CD4-positive, alpha-beta T cell treated with Interleukin-15 for 1 hour (primary cell): ENCODE measurements at regions not wholly inside any gene's neighbourhood (a gene's known extent, or its start where the extent isn't known, plus 50 kb on each side); places are given as distances from the start of the nearest gene placed in this dataset.

Experiments
- DNase-seq: peaks from one replicate; pipeline ENCODE4 v3.0.0-alpha.2; 2020

DNA sequence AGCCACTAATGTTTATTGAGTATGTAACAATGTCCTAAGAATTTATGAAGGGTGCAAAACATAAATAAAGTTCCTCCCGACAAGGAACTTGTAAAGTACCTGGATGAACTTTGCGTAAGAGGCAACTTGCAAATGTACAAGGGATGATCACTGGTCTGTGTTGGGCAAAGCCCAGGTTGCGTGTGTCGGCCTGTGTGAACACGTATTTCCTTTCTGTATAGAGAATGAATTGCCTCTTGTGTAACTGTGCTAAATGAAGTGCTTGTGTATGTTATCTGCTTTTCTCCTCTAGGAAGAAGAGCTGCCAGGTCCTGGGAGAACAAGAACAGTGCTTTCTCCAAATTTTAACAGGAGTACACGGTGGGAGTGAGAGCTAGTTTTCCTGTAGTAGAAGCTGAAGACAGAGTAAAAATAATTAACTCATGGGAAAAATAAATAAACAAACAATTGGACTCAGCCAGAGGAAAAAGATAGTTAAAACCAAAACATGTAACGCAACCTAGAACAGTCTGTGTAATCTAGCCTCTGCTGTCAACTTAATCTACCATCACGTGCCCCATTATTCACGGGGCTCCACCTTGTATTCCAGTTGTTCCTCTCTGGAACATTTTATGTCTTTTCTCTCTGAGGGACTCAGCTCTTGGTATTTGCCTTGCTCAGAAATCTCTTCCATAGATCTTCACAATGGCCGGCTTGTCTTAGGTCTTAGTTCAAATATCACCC lies 83.7 kb upstream of the RASGRP1 start:
- no peak for DNase-seq

DNA sequence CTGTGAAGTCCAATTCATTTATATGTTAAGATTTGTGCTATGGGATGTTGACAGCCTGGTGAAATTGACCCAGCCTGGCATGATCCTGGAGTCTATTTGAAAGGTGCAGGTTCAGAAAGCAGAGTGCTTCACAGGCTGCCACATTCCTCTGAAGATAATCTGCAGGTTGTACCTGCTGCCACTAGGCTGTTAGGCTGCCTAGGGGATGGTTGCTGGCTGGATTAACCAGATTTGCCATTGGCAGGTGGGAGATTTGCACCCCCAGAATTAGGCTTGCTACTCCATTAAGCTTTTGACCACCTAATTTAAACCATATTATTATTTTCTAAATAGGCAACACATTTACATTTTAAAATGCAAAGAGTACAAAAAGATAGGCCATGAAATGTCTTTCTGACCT lies 85.8 kb upstream of the RASGRP1 start:
- no peak for DNase-seq

DNA sequence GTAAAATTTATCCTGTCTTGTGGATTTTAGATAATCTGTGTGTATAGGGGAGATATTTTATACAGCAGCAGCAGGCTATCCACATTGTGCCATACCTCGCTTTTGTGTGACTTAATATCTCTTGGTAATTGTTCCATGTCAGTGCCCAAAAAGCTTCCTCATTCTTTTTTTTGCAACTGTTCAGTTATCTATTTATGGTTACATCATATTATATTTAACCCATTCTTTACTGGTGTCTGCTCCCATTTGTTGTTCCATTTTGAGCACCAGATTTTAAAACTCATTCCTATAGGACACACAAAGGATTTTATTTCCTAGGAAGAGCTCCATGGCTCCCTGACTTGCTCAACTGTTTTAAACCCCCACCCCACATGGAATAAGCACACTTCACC lies 86.3 kb upstream of the RASGRP1 start:
- DNase-seq = no peak

DNA sequence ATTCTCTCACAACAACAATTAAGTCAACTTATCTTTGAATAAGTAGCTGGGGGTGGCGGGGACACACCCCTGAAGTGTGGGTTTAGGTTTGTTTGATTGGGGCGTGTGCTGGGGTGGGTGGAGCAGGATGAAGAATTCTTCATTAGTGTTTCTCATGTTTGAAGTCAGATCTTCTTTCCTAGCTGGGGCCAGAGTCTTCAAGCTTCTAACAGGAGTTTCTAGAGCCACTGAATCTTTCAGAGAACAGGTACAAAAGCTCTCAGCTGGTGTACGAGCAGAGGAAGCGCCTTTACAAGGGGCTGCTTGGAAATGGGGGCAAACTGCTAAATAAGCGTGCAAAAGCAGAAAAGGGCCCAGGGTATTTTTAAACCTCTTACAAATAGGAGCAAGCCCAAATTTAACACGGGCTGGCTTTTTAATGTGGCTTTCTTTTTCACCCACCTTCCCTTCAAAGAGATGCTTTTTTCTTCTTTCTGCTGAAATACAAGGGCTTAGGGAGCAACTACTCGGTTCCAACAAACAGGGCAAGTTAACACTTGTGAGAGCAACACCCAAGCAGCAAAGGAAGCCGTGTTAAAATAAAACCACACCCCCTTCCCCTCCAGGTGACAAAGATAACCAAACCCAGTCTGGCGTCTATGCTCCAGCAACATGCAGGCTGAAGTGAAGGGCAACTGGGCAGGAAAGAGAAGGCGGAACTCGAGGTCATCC lies 86.9 kb upstream of the RASGRP1 start:
- peak; percentile 68 for DNase-seq

DNA sequence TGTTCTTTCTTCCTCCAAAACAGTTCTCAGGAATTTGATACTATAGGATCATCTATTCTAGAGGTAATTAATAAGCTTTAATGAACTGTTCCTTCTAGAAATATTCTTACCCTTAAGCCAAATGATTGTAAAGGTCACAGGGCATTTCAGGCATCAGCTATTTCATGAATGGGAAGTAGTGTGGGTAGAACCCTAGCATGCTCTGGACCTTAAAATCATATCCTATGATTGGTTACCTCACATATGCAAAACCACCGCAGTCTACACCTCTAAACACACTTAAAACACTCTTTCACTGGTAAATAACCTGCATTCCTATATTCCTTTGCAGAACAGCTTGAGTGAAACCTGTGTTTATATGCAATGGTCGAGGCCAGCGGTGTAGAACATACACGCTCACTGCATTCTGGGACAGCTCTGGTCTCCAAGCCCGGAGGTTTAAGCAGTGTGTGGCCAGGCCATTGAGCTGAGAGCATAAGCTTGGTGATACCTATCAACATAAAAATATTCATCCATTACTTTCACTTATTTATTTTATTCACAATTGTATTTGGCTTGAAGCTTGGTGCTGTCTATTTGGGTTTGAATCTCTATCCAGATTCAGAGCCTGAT lies 87.7 kb upstream of the RASGRP1 start:
- DNase-seq = no peak

DNA sequence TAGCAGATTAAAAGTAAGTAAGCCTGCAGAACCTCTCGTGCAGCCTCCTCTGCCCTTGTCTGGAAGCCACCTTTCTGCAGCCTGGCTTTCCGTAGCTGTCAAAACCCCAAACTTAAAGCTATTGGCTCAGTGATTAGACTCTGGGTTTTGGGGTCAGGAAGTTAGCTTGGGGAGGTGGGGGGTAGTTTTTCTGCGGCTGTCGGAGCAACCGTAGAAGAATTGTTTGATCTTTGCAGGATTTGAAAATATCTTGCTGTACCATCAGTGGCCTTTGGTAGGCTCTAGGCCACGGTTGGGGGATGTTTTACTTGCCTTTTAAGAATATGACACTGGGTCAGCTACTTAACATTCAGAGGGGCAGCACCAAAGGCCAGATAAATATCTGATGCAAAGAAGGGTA lies 88.4 kb upstream of the RASGRP1 start:
- peak; percentile 79 for DNase-seq

DNA sequence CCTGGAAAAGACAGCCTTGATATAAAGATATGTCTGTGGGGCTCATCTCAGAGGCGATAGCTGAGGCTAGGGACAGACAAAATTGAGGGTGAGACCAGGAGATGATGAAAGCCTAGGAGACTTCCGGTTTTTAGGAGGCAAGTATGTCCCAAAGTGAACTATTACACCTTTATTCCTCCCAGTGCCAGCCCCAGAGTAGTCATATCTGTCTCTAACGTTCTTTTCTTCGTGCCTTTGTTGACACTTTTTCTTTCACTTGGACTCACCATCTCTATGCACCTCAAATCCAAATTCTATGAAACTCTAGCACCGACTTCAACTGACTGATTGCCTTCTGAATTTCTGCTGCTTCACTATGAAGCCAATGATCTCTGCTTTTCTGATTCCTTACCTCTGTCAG lies 93.8 kb upstream of the RASGRP1 start:
- DNase-seq = no peak

DNA sequence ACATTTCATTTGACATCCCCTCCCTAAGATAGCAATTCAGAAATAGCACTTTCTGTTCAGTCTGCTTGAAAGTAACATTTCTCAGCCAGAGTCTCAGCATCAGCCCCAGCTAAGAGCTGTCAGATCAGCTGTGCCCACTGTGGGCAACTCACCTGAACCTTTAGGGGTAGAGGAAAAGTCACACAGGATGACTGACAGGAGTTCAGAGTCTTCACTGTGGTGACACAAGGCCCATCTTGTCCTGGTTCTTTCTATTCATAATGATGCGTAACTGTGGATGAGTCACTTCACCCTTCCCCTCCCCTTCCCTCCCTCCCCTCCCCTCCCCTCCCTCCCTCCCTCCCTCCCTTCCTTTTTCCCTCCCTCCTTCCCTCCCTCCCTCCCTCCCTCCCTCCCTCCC lies 96.1 kb upstream of the RASGRP1 start:
- DNase-seq = no peak

DNA sequence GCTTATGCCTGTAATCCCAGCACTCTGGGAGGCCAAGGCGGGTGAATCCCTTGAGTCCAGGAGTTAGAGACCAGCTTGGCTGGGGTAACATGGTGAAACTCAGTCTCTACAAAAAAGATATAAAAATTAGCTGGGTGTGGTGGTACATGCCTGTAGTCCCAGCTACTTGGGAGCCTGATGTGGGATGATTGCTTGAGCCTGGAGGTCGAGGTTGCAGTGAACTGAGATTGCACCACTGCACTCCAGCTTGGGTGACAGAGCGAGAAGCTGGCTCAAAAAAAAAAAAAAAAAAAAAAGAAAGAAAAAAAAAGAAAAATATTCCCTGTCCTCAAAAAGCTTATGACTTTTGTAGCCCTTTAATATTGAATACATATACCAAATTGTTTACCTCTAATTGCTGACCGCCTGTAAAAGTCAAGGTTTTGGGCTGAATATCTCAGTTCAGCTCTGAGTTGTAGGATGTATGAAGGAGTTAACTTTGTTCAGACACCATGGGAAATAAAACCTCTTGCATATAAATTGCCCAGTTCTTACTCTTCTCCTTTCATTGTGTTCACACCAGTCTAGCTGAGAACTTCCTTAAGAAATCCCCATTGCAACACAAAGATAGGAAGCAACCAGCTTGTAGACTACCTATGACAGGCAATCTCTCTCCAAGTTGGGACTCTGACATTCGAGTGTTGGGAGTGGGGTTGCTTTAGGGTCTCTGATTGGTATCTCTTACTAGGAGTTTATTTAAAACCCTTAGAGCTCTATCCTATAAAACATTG lies 97.6 kb upstream of the RASGRP1 start:
- DNase-seq = no peak

DNA sequence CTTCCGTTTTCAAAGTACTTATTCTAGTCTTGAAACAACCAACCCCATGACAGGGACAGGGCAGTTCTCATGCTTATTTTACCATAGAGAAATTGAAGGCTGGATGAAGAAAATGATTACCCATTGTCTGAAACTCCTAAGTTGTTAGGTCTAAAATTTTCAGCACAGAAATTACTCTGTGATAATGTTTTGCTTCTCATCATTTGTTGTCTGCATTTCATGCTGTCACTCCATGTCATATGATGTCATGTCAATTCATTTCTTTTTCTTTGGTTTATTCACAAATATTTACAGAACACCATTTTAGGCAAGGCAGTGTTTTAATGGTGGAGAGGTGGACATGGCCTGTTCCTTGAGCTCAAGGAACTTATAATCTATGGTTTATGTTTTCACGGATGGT lies 98.2 kb upstream of the RASGRP1 start:
- DNase-seq = no peak

DNA sequence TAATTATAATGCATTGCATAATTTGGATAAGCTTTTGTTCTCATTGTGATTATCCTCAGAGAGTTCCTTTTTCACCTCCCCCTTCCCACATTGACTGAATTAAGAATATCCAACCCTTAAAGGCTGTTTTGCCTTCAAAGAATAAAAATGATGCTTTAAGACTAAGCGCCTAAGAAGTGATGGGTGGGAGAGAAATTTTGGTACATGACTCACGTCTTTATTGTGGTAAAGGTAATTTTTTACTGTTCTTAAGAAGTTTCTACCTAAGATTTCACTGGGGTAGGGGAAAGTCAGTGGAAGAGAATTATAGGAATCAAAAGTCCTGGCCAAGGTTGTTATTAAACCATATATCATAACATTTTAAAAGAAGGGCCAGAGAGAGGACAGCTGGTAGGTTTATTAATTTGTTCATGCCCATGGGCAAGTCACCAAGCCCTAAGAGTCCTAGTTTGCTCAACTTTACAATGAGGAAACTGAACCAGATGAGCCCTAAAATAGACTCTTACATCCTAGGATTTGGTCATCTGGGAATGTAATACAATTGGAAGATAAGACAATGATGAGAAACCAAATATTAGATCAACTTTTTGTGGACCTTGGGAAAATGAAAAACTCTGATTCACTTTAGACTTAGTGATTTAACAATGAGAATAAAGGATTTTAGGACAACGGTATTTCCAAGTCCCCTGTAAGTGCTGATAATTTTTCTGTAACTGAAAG lies 101.1 kb upstream of the RASGRP1 start:
- no peak for DNase-seq

DNA sequence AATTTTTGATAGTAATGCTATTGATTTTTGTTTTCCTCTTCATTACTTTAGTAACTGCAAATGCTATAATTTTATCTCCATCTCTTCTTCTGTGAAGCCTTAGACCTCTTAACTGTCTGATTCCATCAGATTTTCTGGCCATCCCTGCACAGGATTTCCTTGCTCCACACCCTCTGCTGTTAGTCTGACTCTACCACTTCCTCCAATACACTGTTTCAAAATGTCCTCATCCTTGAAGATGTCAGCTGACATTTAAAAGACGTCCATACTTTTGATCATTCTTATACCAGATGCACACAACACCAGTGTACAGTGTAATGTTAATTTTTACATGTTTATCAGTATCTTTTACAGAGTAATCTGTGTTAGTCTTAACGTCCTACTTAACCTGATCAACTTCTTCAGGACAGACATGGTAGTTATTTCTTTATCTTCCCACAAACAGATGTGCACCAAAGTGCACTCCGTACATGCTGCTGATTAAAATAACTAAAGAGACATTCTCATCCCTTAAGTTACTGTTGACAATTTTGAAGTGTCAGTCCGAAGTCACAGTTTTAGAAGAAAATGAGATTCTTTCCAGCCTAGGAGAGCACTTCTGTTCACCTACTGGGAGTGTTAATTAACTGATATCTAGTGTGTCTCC lies 102.4 kb upstream of the RASGRP1 start:
- no peak for DNase-seq

DNA sequence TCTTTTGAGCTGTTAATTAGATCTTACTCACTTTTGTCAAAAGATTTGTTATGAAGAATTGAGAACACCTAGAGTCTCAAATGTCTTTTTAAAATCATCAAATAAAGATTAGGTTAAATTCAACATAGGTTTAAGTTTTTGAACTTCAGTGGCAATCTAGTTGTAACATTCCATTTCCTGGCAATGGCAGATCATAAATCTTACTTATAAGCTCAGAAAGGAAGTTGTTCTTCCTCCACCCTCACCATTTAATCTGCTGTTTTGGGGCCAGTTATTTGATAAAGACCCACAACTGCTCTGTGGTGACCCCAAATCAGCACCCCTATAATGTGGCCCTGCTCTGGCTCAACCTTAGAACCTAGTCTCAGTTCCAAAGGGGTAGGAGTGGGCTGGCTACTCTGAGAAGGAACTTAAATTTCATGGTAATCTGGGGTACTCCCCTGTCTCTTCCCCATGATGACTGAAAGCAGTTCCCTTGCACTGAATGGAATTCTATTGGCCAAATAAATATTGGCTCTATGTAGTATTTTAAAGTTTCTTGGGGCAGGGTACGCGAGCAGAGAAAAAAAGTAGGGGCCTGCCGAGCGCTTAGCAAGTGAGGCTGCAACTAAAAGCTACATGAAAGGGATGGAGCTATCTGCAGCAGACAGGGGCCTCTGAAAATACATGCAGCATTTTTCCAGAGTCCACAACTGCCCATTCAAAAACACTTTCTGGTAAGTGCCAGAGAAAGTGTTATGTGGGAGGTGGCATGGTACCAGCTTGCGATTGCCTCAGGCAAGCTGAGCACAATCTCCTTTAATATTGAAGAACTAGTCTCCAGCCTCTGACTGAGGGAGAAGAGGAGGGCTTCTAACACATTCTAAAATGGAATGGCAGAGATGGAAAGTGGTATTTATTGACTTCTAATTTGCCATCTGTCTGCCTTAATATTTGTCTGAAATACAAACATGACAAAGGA lies 103.6 kb upstream of the RASGRP1 start:
- DNase-seq = no peak

DNA sequence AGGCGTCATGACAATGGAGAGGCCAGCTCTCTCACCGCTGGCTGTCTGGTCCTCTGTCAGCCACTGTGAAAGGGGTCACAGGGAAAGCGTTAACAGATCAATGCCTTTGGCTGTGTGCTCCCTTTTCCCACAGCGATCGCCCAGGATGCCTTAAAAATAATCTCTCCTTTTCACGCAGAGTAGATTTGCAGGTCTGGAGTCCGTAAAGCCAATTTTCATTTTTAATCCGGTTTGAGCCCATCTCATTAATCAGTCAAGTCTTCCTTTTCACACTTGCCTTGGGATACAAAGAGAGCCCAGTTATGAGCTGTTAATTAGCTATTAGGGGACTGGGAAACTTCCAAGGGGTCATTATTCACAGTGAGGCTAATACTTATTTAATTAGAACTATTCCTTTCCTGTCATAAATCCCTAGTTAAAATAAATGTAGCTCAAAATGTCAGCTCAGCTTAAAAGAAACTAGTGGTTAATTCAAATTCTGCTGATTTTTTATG lies 104.3 kb upstream of the RASGRP1 start:
- no peak for DNase-seq

DNA sequence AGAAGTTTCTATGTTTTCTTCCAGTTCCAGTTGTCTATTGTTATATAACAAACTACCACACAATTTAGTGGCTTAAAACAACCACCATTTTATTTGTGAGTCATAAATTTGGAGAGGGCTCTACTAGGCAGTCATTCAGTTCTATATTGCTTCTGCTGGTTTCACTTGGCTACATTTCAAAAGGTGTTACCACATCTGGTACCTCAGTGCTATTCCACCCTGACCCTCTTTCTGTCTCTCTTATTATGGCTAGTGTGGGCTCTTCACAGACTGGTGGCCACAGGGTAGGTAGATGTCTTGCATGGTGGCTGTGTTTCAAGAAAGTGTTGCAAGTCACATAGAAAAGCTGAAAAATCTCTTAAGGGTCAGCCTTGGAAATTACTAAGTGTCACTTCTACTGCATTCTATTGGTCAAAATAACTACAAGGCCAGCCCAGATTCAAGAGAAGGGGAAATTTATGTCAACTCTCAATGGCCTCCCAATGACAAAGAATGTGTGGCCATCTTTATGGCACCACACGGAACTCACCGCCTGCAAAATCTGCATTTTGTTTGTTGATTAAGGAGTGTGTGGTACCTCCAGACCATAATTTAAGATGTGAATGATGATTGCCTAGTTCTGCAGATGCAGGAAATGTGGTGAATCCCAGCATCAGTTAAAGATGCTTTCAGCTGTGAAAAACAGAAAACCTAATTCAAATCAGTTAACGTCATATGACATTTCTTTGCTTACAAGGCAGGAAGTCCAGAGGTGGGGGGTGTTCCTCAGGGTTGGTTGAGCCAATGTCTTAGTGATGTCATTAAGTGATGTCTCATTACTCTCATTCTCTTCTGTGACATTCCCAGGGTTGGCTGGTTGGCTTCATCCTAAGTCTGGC lies 105.8 kb upstream of the RASGRP1 start:
- DNase-seq = peak; percentile 84

DNA sequence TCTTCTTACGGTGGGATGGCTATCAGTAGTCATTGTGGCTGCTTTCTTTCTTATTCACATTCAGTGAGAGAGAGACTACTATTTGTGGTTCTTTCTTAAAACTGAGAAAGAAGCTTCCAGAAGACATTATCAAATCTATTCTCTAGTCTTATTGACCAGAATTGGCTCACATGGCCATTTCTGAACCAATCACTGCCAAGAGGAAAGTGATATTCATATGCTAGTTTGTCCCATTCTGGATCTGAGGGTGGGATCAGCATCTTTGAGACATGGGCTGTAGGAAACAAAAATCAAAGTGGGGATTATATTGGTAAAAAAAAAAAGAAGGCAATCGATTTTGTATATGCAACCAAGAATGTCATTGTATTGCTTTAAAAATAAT lies 106.4 kb upstream of the RASGRP1 start:
- DNase-seq = no peak

DNA sequence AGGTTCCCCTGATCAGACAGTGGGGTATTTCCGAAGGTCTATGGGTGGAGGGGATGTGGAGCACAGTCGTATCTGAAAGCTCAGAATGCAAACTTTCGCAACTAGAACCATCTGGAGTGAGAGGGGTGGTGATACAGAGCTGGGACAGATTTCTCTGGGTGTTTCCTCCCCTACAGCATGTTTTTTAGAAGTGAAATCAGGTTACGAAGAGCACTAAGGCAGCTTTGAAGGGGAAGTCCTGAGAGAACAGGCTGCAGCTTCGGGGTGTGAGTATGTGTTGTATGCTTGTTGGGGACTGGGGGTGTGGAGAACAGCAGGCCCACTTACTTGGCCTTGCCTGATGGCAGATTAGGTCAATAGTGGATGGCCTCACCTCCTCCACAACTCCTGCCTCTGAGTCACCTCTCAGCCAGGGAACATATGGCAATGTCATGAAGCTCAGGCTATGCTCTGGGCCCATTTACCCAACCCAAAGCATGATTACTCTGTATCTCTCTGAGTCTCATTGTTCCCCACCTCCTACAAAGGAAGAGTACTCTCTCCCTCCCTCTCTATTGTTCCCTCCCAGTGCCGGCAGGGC lies 107.2 kb upstream of the RASGRP1 start:
- DNase-seq = peak; percentile 81

DNA sequence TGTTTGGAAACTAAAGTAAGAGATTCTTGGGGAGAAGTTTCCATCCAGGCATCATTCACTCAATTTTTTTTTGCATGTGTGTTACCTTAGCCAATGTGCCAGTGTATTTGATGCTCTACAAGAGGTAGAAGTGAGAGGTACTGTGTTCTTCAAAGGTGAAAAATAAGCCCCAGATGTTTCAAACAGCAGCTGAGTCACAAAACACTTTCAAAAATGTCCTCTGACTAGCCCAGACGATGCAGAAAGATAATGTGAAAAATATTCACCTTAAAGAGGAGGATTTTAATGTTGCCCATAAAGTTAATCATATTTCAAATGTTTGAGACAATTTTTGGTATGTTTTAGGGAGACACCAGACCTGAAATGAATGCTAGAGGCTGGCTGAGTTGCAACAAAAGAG lies 107.7 kb upstream of the RASGRP1 start:
- DNase-seq = no peak
